B cell (primary cell): ENCODE measurements at regions not wholly inside any gene's neighbourhood (a gene's known extent, or its start where the extent isn't known, plus 50 kb on each side); places are given as distances from the start of the nearest gene placed in this dataset.

Experiments used
- ATAC-seq: fragments of 200-7000 bp; cut with Tn5 transposase; one replicate; pipeline ENCODE4 v1.10.0; 2021; ENCODE audit warnings: low read depth, mild to moderate bottlenecking, moderate number of reproducible peaks, moderate library complexity
- CTCF ChIA-PET: fragments of 350-600 bp; sonication (Branson Sonifier 250); formaldehyde crosslinking; loops from one replicate; lab custom pipeline; 2021; ENCODE audit warnings: antibody characterized with exemption, inconsistent platforms; lab: Charles Lee
- POLR2A ChIA-PET: fragments of 350-600 bp; sonication (Branson Sonifier 250); formaldehyde crosslinking; loops from one replicate; lab custom pipeline; 2021; ENCODE audit warnings: antibody characterized with exemption; lab: Charles Lee
- DNase-seq: peaks from one replicate; pipeline ENCODE4 v3.0.0; 2013
- H2AFZ ChIP-seq: 2 replicates; pipeline ENCODE4 v1.6.1; 2012; ENCODE audit warnings: mild to moderate bottlenecking, low read depth, low read length; ENCODE audit not compliant: insufficient read depth, poor library complexity, severe bottlenecking
- H3K27ac ChIP-seq, 2 donors: 1 replicate in 1 of 2; 2 replicates in 1 of 2; pipeline ENCODE4 v1.5.1; 2012 to 2013; ENCODE audit warnings: low read length in 2 of 2, mild to moderate bottlenecking in 2 of 2, moderate library complexity in 1 of 2
- H3K27me3 ChIP-seq, 4 experiments: fragments of 200-600 bp in 1 of 4; sonication (generic) in 1 of 4; replicated peaks in 1 of 4; 1 replicate in 2 of 4; 2 replicates in 2 of 4; pipeline versions ENCODE4 v1.6.1 to v1.7.0; 2013 to 2016; ENCODE audit warnings: low read length in 3 of 4, mild to moderate bottlenecking in 2 of 4, mixed read lengths in 1 of 4, moderate library complexity in 1 of 4; ENCODE audit not compliant: insufficient read depth in 4 of 4, control insufficient read depth in 3 of 4; ENCODE audit errors: control extremely low read depth in 1 of 4
- H3K36me3 ChIP-seq, 2 experiments: replicated peaks in 1 of 2; 1 replicate in 1 of 2; 2 replicates in 1 of 2; pipeline versions ENCODE4 v1.6.1 to v1.7.1; 2013; ENCODE audit warnings: low read length in 1 of 2; ENCODE audit not compliant: insufficient read depth in 2 of 2, control insufficient read depth in 1 of 2; ENCODE audit errors: control extremely low read depth in 1 of 2, extremely low read depth in 1 of 2
- H3K4me1 ChIP-seq, 2 donors: fragments of 200-600 bp in 1 of 2; sonication (generic) in 1 of 2; 1 replicate in 1 of 2; 2 replicates in 1 of 2; pipeline versions ENCODE4 v1.5.1 to v1.6.1; 2013 to 2017; ENCODE audit warnings: low read length in 2 of 2; ENCODE audit not compliant: control insufficient read depth in 2 of 2, insufficient read depth in 2 of 2
- H3K4me2 ChIP-seq: replicated peaks from 2 replicates; pipeline ENCODE3; 2012; ENCODE audit warnings: mild to moderate bottlenecking, low read depth, low read length; ENCODE audit not compliant: poor library complexity, severe bottlenecking
- H3K4me3 ChIP-seq, 5 experiments: fragments of 200-600 bp in 1 of 5; sonication (generic) in 1 of 5; 1 replicate in 3 of 5; 2 replicates in 2 of 5; pipeline versions ENCODE4 v1.5.1 to v1.7.0; 2011 to 2016; ENCODE audit warnings: low read length in 4 of 5, mild to moderate bottlenecking in 4 of 5, low read depth in 2 of 5, control low read depth in 1 of 5, moderate library complexity in 1 of 5; ENCODE audit not compliant: insufficient read depth in 1 of 5; ENCODE audit errors: control extremely low read depth in 1 of 5, extremely low read depth in 1 of 5
- H3K79me2 ChIP-seq: fragments of 200-600 bp; sonication (generic); one replicate; pipeline ENCODE4 v1.6.0; 2016; ENCODE audit warnings: low read length; ENCODE audit not compliant: control insufficient read depth, insufficient read depth
- H3K9ac ChIP-seq: fragments of 200-600 bp; sonication (generic); 2 replicates; pipeline ENCODE4 v1.6.1; 2017; ENCODE audit warnings: mild to moderate bottlenecking, low read length, moderate library complexity
- H3K9me3 ChIP-seq, 3 donors: one replicate each; pipeline versions ENCODE4 v1.6.1 to v1.7.1; 2013; ENCODE audit warnings: low read length in 2 of 3; ENCODE audit not compliant: control insufficient read depth in 2 of 3, insufficient read depth in 1 of 3; ENCODE audit errors: control extremely low read depth in 1 of 3
- H4K20me1 ChIP-seq: 2 replicates; pipeline ENCODE4 v1.6.0; 2012; ENCODE audit warnings: mild to moderate bottlenecking, low read length; ENCODE audit not compliant: insufficient read depth, control insufficient read depth, poor library complexity, severe bottlenecking
- H3K27ac Mint-ChIP-seq: one replicate; pipeline ENCODE4 v1.8.0; 2021; ENCODE audit warnings: mixed read lengths
- H3K27me3 Mint-ChIP-seq: one replicate; pipeline ENCODE4 v1.8.0; 2021; ENCODE audit warnings: mixed read lengths
- H3K4me1 Mint-ChIP-seq: one replicate; pipeline ENCODE4 v1.8.0; 2021; ENCODE audit warnings: mixed read lengths
- H3K4me3 Mint-ChIP-seq: one replicate; pipeline ENCODE4 v1.8.0; 2021; ENCODE audit warnings: mixed read lengths
- H3K9me3 Mint-ChIP-seq: one replicate; pipeline ENCODE4 v1.8.0; 2022; ENCODE audit warnings: mixed read lengths; ENCODE audit not compliant: insufficient read depth
- EZH2 ChIP-seq: IDR thresholded peaks from 2 replicates; pipeline ENCODE4 v1.6.1; 2012; ENCODE audit warnings: borderline replicate concordance, low read depth, mild to moderate bottlenecking, moderate library complexity, low read length; ENCODE audit not compliant: insufficient read depth, poor library complexity, severe bottlenecking
- WGBS: methylation state at CpG from one replicate; pipeline ENCODE4 v1.1.5; 2013; ENCODE audit warnings: missing lambda C conversion rate; ENCODE audit not compliant: insufficient coverage; 5-methylcytosine and 5-hydroxymethylcytosine counted together
- intact Hi-C: fragments of 100-400 bp; cut with micrococcal nuclease; formaldehyde crosslinking; loops from one replicate; pipeline ENCODE4 v1.10.0; 2022
- TF ChIP-seq, protein P1 (sequence below): fragments of 200-600 bp; IDR thresholded peaks from one replicate; pipeline ENCODE4 v1.8.0; 2022; ENCODE audit warnings: antibody characterized with exemption, mild to moderate bottlenecking

DNA sequence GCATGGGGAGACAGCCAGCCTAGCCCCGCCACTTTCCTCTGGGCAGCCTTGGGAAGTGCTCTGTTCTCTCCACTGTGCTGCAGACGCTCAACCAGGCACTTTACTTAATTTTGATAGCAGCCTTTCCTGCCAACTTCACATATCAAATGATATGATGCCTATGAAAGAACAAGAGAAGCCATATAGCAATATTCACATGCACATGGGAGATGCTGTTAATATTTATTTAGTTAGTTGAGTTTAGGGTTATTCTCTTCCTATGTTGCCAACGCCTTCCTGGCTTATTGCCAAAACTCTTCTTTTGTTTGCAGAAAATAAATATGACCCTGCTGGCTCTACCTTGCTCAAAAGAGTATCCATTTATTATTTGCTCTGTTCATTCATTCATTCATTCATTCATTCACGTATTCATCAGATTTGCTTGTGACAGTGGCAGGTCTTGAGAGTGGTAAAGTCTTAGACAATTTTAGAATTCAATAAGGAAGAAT, 99.3 kb downstream of the GATA6 start:
- no peak overlapping the region for H3K4me3 Mint-ChIP-seq
- Histone ChIP-seq H3K4me3 (no peak overlapping the region), H3K9me3 (peaks cover 0 to 14% (median 0%) of the 10 kb centered on the region in 3 donors), H2AFZ (no peak overlapping the region), H3K36me3 (no peaks in the 10 kb centered on the region), H3K27me3 (peaks cover 0 to 2% (median 0%) of the 10 kb centered on the region in 4 experiments), H4K20me1 (no peaks in the 10 kb centered on the region), H3K9ac (no peak overlapping the region), H3K27ac (no peak overlapping the region), H3K4me1 (no peaks in the 10 kb centered on the region), H3K4me2 (no peak overlapping the region), H3K79me2 (no peaks in the 10 kb centered on the region)
- intact Hi-C loops = no loop called here
- CTCF ChIA-PET = no interaction called here
- ATAC-seq (no peak), DNase-seq (no peak)
- no CpG with 5 or more reads among the region's 4 CpGs for WGBS
- H3K9me3 Mint-ChIP-seq = no peaks in the 10 kb centered on the region
- peaks cover 5% of the 10 kb centered on the region for H3K27me3 Mint-ChIP-seq
- TF ChIP-seq, protein P1, sequence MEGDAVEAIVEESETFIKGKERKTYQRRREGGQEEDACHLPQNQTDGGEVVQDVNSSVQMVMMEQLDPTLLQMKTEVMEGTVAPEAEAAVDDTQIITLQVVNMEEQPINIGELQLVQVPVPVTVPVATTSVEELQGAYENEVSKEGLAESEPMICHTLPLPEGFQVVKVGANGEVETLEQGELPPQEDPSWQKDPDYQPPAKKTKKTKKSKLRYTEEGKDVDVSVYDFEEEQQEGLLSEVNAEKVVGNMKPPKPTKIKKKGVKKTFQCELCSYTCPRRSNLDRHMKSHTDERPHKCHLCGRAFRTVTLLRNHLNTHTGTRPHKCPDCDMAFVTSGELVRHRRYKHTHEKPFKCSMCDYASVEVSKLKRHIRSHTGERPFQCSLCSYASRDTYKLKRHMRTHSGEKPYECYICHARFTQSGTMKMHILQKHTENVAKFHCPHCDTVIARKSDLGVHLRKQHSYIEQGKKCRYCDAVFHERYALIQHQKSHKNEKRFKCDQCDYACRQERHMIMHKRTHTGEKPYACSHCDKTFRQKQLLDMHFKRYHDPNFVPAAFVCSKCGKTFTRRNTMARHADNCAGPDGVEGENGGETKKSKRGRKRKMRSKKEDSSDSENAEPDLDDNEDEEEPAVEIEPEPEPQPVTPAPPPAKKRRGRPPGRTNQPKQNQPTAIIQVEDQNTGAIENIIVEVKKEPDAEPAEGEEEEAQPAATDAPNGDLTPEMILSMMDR = no peak
- TF ChIP-seq EZH2 = no peak
- POLR2A ChIA-PET = no interaction called here
- H3K4me1 Mint-ChIP-seq = no peaks in the 10 kb centered on the region
- no peak overlapping the region for H3K27ac Mint-ChIP-seq

GRCh38 chr18:22267697-22268096, 98.3 kb downstream of the GATA6 start:
- Histone ChIP-seq H3K4me3 (no peak overlapping the region), H3K27me3 (peaks cover 0 to 2% (median 0%) of the 10 kb centered on the region in 4 experiments), H3K79me2 (no peaks in the 10 kb centered on the region), H4K20me1 (no peaks in the 10 kb centered on the region), H3K9me3 (peaks cover 0 to 11% (median 0%) of the 10 kb centered on the region in 3 donors), H3K4me2 (no peak overlapping the region), H3K27ac (no peak overlapping the region), H2AFZ (no peak overlapping the region), H3K4me1 (no peaks in the 10 kb centered on the region), H3K9ac (no peak overlapping the region), H3K36me3 (no peaks in the 10 kb centered on the region)
- H3K27ac Mint-ChIP-seq = no peak overlapping the region
- peaks cover 5% of the 10 kb centered on the region for H3K27me3 Mint-ChIP-seq
- WGBS = 90% methylated on average over 7 of the region's 8 CpGs
- POLR2A ChIA-PET = no interaction called here
- DNase-seq = no peak
- intact Hi-C loops = no loop called here
- TF ChIP-seq, protein P1 = no peak
- no peak for TF ChIP-seq EZH2
- H3K4me1 Mint-ChIP-seq = no peaks in the 10 kb centered on the region
- no peak for ATAC-seq
- CTCF ChIA-PET = no interaction called here
- H3K9me3 Mint-ChIP-seq = no peaks in the 10 kb centered on the region
- H3K4me3 Mint-ChIP-seq = no peak overlapping the region
